Ishikawa (cell line): ENCODE measurements at regions not wholly inside any gene's neighbourhood (a gene's known extent, or its start where the extent isn't known, plus 50 kb on each side); places are given as distances from the start of the nearest gene placed in this dataset.

ENCODE experiments used
- CEBPB ChIP-seq: IDR thresholded peaks from 2 replicates; pipeline ENCODE4 v1.6.1; 2012
- CREB1 ChIP-seq: IDR thresholded peaks from 2 replicates; pipeline ENCODE4 v1.6.1; 2012; ENCODE audit warnings: low read depth
- EGR1 ChIP-seq: IDR thresholded peaks from 2 replicates; pipeline ENCODE4 v1.6.1; 2012
- EP300 ChIP-seq: IDR thresholded peaks from 2 replicates; pipeline ENCODE4 v1.6.1; 2012; ENCODE audit warnings: borderline replicate concordance
- FOXM1 ChIP-seq: IDR thresholded peaks from 2 replicates; pipeline ENCODE4 v1.6.1; 2012; ENCODE audit warnings: low read depth, borderline replicate concordance
- NFIC ChIP-seq: IDR thresholded peaks from 2 replicates; pipeline ENCODE4 v1.6.1; 2012
- RAD21 ChIP-seq: IDR thresholded peaks from 2 replicates; pipeline ENCODE4 v1.6.1; 2012; ENCODE audit warnings: low read depth
- TAF1 ChIP-seq: IDR thresholded peaks from 2 replicates; pipeline ENCODE4 v1.6.1; 2012; ENCODE audit warnings: low read depth, mild to moderate bottlenecking
- TCF12 ChIP-seq: IDR thresholded peaks from 2 replicates; pipeline ENCODE4 v1.6.1; 2012; ENCODE audit warnings: low read depth
- TEAD4 ChIP-seq: IDR thresholded peaks from 2 replicates; pipeline ENCODE4 v1.6.1; 2012
- YY1 ChIP-seq: IDR thresholded peaks from 2 replicates; pipeline ENCODE4 v1.6.1; 2012; ENCODE audit warnings: low read depth
- ZBTB7A ChIP-seq: IDR thresholded peaks from 2 replicates; pipeline ENCODE4 v1.6.1; 2012; ENCODE audit warnings: low read depth
- TF ChIP-seq, protein P1 (sequence below): IDR thresholded peaks from 2 replicates; pipeline ENCODE4 v1.6.1; 2012
- TF ChIP-seq, protein P2 (sequence below): IDR thresholded peaks from 2 replicates; pipeline ENCODE4 v1.6.1; 2012
- TF ChIP-seq, protein P3 (sequence below): IDR thresholded peaks from 2 replicates; pipeline ENCODE4 v1.6.1; 2012; ENCODE audit warnings: low read depth, mild to moderate bottlenecking

DNA sequence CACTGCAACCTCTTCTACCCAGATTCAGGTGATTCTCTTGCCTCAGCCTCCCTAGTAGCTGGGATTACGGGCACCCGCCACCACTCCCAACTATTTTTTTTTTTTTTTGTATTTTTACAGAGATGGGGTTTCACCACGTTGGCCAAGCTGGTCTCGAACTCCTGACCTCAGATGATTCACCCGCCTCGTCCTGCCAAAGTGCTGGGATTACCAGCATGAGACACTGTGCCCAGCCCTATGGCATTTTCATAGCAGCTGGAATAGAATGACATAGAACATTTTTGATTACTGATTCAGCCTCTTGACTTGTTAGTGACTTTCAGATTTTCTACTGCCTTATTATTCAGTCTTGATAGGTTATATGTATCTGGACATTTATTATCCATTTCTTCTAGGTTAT, 1046.2 kb downstream of the AMY1C start:
- TF ChIP-seq, protein P1, sequence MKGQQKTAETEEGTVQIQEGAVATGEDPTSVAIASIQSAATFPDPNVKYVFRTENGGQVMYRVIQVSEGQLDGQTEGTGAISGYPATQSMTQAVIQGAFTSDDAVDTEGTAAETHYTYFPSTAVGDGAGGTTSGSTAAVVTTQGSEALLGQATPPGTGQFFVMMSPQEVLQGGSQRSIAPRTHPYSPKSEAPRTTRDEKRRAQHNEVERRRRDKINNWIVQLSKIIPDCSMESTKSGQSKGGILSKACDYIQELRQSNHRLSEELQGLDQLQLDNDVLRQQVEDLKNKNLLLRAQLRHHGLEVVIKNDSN: no peak
- TF ChIP-seq CREB1: no peak
- TF ChIP-seq YY1: no peak
- no peak for TF ChIP-seq FOXM1
- TF ChIP-seq NFIC: no peak
- no peak for TF ChIP-seq TCF12
- no peak for TF ChIP-seq EGR1
- no peak for TF ChIP-seq ZBTB7A
- TF ChIP-seq, protein P2, sequence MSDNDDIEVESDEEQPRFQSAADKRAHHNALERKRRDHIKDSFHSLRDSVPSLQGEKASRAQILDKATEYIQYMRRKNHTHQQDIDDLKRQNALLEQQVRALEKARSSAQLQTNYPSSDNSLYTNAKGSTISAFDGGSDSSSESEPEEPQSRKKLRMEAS: no peak
- TF ChIP-seq TEAD4: no peak
- TF ChIP-seq, protein P3, sequence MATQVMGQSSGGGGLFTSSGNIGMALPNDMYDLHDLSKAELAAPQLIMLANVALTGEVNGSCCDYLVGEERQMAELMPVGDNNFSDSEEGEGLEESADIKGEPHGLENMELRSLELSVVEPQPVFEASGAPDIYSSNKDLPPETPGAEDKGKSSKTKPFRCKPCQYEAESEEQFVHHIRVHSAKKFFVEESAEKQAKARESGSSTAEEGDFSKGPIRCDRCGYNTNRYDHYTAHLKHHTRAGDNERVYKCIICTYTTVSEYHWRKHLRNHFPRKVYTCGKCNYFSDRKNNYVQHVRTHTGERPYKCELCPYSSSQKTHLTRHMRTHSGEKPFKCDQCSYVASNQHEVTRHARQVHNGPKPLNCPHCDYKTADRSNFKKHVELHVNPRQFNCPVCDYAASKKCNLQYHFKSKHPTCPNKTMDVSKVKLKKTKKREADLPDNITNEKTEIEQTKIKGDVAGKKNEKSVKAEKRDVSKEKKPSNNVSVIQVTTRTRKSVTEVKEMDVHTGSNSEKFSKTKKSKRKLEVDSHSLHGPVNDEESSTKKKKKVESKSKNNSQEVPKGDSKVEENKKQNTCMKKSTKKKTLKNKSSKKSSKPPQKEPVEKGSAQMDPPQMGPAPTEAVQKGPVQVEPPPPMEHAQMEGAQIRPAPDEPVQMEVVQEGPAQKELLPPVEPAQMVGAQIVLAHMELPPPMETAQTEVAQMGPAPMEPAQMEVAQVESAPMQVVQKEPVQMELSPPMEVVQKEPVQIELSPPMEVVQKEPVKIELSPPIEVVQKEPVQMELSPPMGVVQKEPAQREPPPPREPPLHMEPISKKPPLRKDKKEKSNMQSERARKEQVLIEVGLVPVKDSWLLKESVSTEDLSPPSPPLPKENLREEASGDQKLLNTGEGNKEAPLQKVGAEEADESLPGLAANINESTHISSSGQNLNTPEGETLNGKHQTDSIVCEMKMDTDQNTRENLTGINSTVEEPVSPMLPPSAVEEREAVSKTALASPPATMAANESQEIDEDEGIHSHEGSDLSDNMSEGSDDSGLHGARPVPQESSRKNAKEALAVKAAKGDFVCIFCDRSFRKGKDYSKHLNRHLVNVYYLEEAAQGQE: no peak
- TF ChIP-seq EP300: no peak
- TF ChIP-seq CEBPB: no peak
- TF ChIP-seq TAF1: no peak

DNA sequence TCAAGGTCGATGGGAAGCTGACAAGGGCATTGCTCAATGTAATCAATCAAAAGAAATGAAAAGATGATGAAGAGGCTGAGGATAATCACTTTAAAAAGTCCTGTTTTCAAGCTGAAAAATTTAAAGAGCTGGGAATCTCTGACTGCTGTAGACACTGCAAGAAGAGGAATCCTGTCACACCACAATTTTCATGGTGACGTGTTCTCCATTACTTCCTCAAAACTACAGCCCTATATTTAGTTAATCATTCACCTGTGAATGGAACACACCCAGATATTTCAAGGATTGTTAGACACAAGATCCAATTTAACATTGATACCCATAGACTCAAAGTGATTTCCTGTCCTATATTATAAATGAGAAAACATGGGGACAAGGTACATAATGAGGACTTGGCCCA, 1048.3 kb downstream of the AMY1C start:
- no peak for TF ChIP-seq FOXM1
- no peak for TF ChIP-seq CEBPB
- TF ChIP-seq, protein P2: no peak
- TF ChIP-seq YY1: no peak
- TF ChIP-seq, protein P3: no peak
- no peak for TF ChIP-seq EP300

DNA sequence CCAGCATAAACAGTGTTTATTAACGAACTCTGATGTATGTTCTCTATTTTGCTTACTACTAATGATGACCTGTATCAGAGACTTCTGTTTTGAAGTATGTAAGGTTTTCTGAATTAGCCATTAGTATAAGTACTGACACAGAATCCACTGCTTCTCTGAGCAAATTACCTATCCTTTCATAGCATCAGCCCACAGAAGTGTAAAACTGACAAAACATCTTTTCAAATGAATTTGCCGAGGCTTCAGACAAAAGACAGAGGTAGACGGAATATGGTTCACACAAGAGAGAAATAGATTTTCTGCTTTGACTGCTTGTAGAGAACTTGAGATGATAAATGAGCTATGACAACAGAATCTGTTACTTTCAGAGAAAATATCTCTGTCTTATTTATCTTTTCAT, 1051.6 kb downstream of the AMY1C start:
- TF ChIP-seq FOXM1 (no peak), TAF1 (no peak), TEAD4 (no peak), TCF12 (no peak), ZBTB7A (no peak), YY1 (no peak), CEBPB (no peak), NFIC (no peak), EP300 (no peak), EGR1 (no peak), CREB1 (no peak), RAD21 (no peak)
- TF ChIP-seq, protein P1: no peak
- TF ChIP-seq, protein P3: no peak
- TF ChIP-seq, protein P2: no peak

DNA sequence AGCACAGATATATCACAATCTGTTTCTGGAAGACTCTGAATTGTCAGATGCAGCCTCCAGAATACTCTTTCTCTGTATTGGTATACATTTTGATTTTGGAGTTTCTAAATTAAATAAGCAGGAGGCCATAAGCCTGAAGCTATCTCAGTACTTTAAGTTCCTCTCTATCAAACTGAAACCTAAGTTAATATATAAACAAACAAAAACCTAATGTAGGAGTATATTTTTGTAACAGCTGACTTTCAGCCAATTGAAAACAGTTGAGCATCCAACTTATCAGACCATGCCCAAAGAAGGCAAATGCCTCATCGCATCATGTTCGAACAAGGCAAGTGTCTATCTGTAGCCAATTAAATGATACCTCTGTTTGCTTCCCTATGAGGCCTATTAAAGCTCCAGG, 1054.4 kb downstream of the AMY1C start:
- no peak for TF ChIP-seq CEBPB
- TF ChIP-seq CREB1: no peak
- TF ChIP-seq, protein P2: no peak
- no peak for TF ChIP-seq EGR1
- TF ChIP-seq EP300: no peak
